ENCODE measurements at regions not wholly inside any gene's neighbourhood (a gene's known extent, or its start where the extent isn't known, plus 50 kb on each side); places are given as distances from the start of the nearest gene placed in this dataset.

- TF ChIP-seq POLR2A (IDR thresholded peaks at IDR 0.05), result no peak
- no peak for TF ChIP-seq CTCF (IDR thresholded peaks at IDR 0.05)
- no peak for TF ChIP-seq POLR2AphosphoS5 (IDR thresholded peaks at IDR 0.05)
Measured at GRCh38 chr2:216984937-216985336, 125.1 kb upstream of the TNP1 start.

Measured in prostate gland (tissue), 2 donors.